ENCODE measurements at regions not wholly inside any gene's neighbourhood (a gene's known extent, or its start where the extent isn't known, plus 50 kb on each side); places are given as distances from the start of the nearest gene placed in this dataset.

GRCh38 chr2:65937379-65938160 lies 497.4 kb upstream of the MEIS1 start:
- 73 to 76% methylated on average over 3 of the region's 3 CpGs for WGBS, 2 donors (ENCODE audit: low coverage in 1 of 2)
- TF ChIP-seq POLR2AphosphoS5 (IDR thresholded peaks at IDR 0.05), result no peak
- no peak for TF ChIP-seq POLR2A (IDR thresholded peaks at IDR 0.05)
- TF ChIP-seq CTCF (IDR thresholded peaks at IDR 0.05), result no peak
- TF ChIP-seq EP300 (IDR thresholded peaks at IDR 0.05; ENCODE audit: low read depth), result no peak

DNA sequence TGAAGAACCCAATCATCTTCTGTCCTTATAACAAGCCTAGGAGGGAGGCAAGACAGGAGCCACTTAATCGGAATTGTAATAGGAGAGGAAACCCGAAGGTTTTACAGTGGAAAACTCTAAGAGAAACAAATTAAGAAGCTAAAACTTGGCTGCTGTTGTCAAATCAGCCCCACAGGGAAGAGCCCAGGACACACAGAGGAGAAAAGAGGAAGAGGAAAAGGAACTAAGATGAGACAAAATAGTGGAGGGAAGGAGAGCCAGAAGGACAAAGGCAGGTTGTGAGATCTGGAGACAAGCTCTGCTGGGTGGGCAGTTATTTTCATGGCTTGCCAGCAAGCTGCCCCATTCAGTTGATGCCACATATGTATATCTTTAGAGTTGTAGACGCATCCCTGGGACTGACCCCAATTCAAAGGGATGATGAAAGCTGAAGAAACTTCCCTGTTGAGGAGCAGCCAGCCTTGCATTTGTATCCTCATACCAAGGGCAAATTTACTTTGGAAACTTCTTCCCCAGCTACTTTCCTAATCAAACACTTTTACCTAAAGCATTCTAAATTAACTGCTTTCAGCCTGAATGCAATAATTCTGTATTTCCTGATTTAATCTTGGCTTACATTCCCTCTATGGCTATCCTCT lies 499.8 kb upstream of the MEIS1 start:
- 56 to 76% methylated on average over 3 of the region's 3 CpGs for WGBS, 2 donors (ENCODE audit: low coverage in 1 of 2)
- Histone ChIP-seq H3K9me3 (no peaks in the 10 kb centered on the region), H3K27ac (no peak overlapping the region), H3K27me3 (no peaks in the 10 kb centered on the region), H3K36me3 (no peaks in the 10 kb centered on the region), H3K4me3 (no peak overlapping the region), H3K4me1 (no peaks in the 10 kb centered on the region)
- no peak for TF ChIP-seq POLR2AphosphoS5 (IDR thresholded peaks at IDR 0.05)
- no peak for TF ChIP-seq EP300 (IDR thresholded peaks at IDR 0.05; ENCODE audit: low read depth)
- no peak for TF ChIP-seq CTCF (IDR thresholded peaks at IDR 0.05)
- TF ChIP-seq POLR2A (IDR thresholded peaks at IDR 0.05), result no peak
- in situ Hi-C loops (cut with MboI; ENCODE audit: low pct_ligation_motif_present in 1 of 4, low pct_unique_long_range_greater_than_20kb in 1 of 4, low sequenced_read_pairs in 3 of 4) (no loop called here), intact Hi-C loops (cut with DNase I; ENCODE audit: low total_unique reads) (loop anchor here (10.0 kb wide), 1 partner anchor 1770 kb away; no protein-coding TSS in a partner anchor)
- no peak for DNase-seq

More at GRCh38 chr2:65937379-65938160, 497.4 kb upstream of the MEIS1 start:
- Histone ChIP-seq H3K27me3 (no peaks in the 10 kb centered on the region), H3K4me1 (no peaks in the 10 kb centered on the region), H3K36me3 (no peaks in the 10 kb centered on the region), H3K4me3 (no peak overlapping the region), H3K27ac (no peak overlapping the region), H3K9me3 (no peaks in the 10 kb centered on the region)
- intact Hi-C loops (cut with DNase I; ENCODE audit: low total_unique reads) (loop anchor here (10.0 kb wide), 1 partner anchor 1767 kb away; no protein-coding TSS in a partner anchor), in situ Hi-C loops (cut with MboI; ENCODE audit: low pct_ligation_motif_present in 1 of 4, low pct_unique_long_range_greater_than_20kb in 1 of 4, low sequenced_read_pairs in 3 of 4) (no loop called here)
- no peak for DNase-seq

DNA sequence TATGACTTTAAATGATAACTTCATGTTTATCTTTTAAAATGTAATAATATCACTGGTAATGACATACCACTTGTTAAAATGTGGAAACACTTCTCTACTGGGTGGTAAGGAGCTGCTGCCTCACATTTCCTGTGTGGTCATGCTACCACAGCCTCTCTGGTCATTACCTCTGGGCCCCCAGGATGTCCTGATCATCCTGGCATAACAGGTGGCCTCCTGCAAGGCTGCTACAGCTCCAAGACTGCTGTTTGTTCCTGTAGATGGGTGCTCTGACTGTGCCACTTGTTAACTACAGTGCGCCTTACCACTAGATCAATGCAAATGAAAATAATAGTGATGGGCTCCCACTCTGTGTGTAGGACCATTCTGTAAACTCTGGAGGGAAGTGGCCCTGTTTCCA lies 500.2 kb upstream of the SPRED2 start:
- no peaks in the 10 kb centered on the region for H3K36me3 ChIP-seq
- H3K27me3 ChIP-seq, result no peaks in the 10 kb centered on the region
- in situ Hi-C loops (cut with MboI; ENCODE audit: low pct_ligation_motif_present in 1 of 4, low pct_unique_long_range_greater_than_20kb in 1 of 4, low sequenced_read_pairs in 3 of 4), result no loop called here
- no peak overlapping the region for H3K4me3 ChIP-seq
- intact Hi-C loops (cut with DNase I; ENCODE audit: low total_unique reads), result loop anchor here (10.0 kb wide), 1 partner anchor 1772 kb away; no protein-coding TSS in a partner anchor
- H3K9me3 ChIP-seq, result no peaks in the 10 kb centered on the region
- no peak overlapping the region for H3K27ac ChIP-seq
- no peak for DNase-seq
- no peaks in the 10 kb centered on the region for H3K4me1 ChIP-seq
- no peak for TF ChIP-seq CTCF (IDR thresholded peaks at IDR 0.05)
- no peak for TF ChIP-seq POLR2A (IDR thresholded peaks at IDR 0.05)
- TF ChIP-seq POLR2AphosphoS5 (IDR thresholded peaks at IDR 0.05), result no peak
- no peak for TF ChIP-seq EP300 (IDR thresholded peaks at IDR 0.05; ENCODE audit: low read depth)
- WGBS, 2 donors (ENCODE audit: low coverage in 1 of 2), result 94 to 100% methylated on average over 1 of the region's 1 CpG

GRCh38 chr2:65931056-65931455 lies 498.7 kb upstream of the SPRED2 start:
- WGBS, 2 donors (ENCODE audit: low coverage in 1 of 2), result 64 to 66% methylated on average over 4 of the region's 4 CpGs
- H3K9me3 ChIP-seq, result no peaks in the 10 kb centered on the region
- in situ Hi-C loops (cut with MboI; ENCODE audit: low pct_ligation_motif_present in 1 of 4, low pct_unique_long_range_greater_than_20kb in 1 of 4, low sequenced_read_pairs in 3 of 4), result no loop called here
- H3K4me3 ChIP-seq, result no peak overlapping the region
- TF ChIP-seq POLR2AphosphoS5 (IDR thresholded peaks at IDR 0.05) (no peak), POLR2A (IDR thresholded peaks at IDR 0.05) (no peak), CTCF (IDR thresholded peaks at IDR 0.05) (no peak)
- DNase-seq, result no peak
- H3K27me3 ChIP-seq, result no peaks in the 10 kb centered on the region
- intact Hi-C loops (cut with DNase I; ENCODE audit: low total_unique reads), result loop anchor here (10.0 kb wide), 1 partner anchor 1774 kb away; no protein-coding TSS in a partner anchor
- no peak overlapping the region for H3K27ac ChIP-seq
- no peaks in the 10 kb centered on the region for H3K36me3 ChIP-seq
- no peaks in the 10 kb centered on the region for H3K4me1 ChIP-seq
